DMS53 (cell line): ENCODE measurements at regions not wholly inside any gene's neighbourhood (a gene's known extent, or its start where the extent isn't known, plus 50 kb on each side); places are given as distances from the start of the nearest gene placed in this dataset.
"Not testable (repeated sequence)": the region's sequence is repeated elsewhere in the genome, so short reads cannot be mapped to it uniquely, and the experiment has no call there.

Source experiments
- DNase-seq: peaks from one replicate; lab custom pipeline; 2025; lab: John Stamatoyannopoulos, UW

DNA sequence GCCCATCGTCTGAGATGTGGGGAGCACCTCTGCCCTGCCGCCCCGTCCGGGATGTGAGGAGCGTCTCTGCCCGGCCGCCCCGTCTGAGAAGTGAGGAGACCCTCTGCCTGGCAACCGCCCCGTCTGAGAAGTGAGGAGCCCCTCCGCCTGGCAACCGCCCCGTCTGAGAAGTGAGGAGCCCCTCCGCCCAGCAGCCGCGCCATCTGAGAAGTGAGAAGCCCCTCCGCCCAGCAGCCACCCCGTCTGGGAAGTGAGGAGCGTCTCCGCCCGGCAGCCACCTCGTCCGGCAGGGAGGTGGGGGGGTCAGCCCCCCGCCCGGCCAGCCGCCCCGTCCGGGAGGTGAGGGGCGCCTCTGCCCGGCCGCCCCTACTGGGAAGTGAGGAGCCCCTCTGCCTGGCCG, 267.2 kb downstream of the MEF2C start:
- not testable (repeated sequence) for DNase-seq

- no peak for DNase-seq
Observed at GRCh38 chr5:88613051-88613450, 269.9 kb downstream of the MEF2C start.

GRCh38 chr5:88610586-88610985, 272.4 kb downstream of the MEF2C start:
- no peak for DNase-seq

DNA sequence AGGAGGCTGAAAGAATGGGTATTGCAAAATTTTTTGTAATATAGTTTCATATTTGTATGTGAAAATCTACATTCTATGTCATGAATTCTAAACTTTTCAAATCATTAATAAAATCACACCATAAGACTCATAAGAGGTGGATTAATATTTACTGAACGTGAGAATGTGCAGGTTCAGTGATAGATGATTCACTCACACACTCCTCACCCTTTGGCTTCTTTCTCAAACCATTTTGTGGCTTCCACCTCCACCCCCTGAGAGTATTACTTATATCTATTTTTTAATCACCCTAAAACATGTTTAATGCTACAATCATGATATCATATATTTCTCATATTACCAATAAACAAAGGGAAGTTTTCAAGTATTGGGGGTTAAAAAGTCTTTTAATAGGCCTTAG, 275.5 kb downstream of the MEF2C start:
- DNase-seq = no peak

DNA sequence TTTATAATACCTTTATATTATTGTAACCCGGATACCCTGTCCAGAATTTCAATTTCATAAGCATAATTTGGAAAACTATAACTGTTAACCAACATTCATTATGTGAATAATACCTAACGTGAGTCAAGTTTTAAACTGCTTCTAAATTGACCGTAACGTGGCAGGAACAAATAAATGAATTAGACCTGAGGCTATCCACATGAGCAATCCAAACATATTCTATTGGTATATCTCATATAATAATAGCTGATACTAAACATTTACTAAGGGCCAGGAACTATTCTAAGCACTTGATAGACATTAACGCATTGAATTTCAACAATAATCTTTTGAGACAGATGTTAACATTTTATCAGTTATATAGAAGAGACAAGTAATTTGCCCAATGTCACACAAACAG, 276.4 kb downstream of the MEF2C start:
- no peak for DNase-seq

- no peak for DNase-seq
Observed at GRCh38 chr5:88606173-88606572, 276.8 kb downstream of the MEF2C start.

- DNase-seq = peak; percentile 73
Observed at GRCh38 chr5:88602584-88602983, 280.4 kb downstream of the MEF2C start.

DNA sequence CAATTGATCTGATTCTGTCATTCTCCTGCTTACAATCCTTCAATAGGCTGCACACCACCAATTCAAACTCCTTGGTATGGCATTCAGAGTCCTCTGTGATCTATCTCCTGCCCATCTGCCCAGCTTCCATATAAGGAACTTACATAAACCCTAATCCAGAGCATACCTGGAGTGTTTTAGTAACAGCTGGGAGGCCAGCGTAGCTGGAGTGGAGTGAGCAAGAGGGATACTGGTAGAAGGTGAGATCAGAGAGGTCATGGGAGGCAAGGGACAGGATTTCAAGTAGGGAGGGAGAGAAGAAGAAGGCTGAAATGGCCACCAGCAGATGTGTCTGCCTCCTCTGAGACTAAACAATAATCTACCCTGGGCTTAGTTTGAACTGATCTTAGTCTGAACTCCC, 288.5 kb downstream of the MEF2C start:
- DNase-seq = no peak

DNA sequence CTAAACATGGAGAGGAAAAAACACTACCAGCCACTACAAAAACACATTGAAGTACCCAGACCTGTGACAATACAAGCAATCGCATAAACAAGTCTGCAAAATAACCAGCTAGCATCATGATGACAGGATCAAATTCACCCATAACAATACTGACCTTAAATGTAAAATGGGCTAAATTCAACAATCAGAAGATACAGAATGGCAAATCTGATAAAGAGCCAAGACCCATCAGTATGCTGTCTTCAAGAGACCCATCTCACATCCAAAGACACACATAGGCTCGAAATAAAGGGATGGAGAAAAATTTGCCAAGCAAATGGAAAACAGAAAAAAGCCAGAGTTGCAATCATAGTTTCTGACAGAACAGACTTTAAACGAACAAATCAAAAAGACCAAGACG, 294.4 kb downstream of the MEF2C start:
- no peak for DNase-seq

DNA sequence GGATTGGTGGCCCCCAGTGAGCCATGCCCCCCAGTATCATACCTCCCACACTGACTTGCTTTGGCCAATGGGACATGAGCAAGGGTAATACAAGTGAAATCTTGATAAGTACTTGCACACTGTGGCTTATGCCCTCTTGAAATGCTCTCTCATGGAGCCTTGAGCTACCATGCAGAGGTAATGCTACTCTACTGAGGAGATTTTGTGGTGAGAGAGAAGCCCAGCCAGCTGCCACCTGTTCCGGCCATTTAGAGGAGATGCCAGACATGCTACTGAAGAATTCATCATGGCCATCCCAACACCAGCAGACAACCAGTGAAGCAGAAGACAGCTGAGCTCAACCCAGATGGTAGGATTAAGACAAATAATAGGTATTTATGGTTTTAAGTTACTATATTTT, 299.5 kb downstream of the MEF2C start:
- no peak for DNase-seq

- DNase-seq = no peak
Observed at GRCh38 chr5:88558366-88558765, 289.7 kb upstream of the TMEM161B start.

DNA sequence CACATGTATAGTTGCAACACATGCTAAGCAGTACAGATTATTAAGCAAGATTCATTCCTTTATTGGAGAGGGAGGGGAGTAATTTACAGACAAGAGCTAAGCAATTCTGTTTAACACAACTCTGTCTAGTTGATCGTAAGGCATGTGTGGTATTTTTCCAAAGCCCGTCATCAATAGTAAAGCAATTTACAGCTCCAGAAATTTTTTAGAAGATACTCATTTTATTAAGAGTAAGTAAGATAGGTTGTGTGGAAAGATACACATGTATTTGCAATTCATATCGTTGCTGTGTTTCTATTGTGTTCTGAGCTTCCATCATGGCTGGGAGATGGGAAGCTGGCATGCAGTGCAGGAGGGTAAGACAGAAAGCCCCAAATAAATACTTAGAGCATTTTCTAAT, 289.2 kb upstream of the TMEM161B start:
- no peak for DNase-seq

DNA sequence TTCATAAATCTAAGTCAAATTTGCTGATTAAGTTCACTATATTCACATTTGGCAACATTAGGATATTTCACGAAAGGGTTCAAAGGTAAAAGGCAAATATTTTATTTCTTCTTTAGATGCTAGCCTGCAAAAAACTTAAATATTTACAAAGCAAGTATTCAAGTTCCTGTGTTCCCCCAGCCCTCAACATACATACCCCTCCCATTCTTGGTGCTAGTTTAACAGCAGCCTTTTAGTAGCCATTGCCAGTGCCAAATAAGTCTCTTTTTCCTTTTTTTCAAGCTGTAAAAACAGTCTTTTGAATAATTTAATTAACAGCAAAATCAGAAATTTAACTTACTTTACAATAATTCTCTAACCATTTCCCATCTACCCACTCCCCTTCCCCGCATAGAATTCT, 288.5 kb upstream of the TMEM161B start:
- DNase-seq = no peak

- DNase-seq = no peak
Observed at GRCh38 chr5:88556406-88556805, 287.8 kb upstream of the TMEM161B start.

DNA sequence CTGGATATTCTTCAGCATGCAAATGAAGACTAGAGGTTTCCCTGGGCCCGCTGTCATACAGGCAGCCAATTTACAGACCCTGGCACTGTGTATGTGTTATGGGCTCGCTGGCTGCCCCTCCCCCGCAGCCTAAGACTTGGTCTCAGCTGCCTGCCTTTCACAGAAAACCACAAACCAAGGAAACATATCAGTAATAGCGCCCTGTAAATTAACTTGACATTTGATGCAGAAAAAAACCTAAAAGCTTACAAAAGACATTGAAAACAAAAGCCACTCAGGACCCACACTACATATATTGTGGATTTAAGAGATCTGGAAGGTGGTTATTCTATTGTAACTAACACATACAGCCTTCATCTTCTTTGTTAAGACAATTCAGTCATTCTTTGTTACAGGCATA, 287.0 kb upstream of the TMEM161B start:
- peak; percentile 31 for DNase-seq

- DNase-seq = no peak
Observed at GRCh38 chr5:88553986-88554385, 285.3 kb upstream of the TMEM161B start.

DNA sequence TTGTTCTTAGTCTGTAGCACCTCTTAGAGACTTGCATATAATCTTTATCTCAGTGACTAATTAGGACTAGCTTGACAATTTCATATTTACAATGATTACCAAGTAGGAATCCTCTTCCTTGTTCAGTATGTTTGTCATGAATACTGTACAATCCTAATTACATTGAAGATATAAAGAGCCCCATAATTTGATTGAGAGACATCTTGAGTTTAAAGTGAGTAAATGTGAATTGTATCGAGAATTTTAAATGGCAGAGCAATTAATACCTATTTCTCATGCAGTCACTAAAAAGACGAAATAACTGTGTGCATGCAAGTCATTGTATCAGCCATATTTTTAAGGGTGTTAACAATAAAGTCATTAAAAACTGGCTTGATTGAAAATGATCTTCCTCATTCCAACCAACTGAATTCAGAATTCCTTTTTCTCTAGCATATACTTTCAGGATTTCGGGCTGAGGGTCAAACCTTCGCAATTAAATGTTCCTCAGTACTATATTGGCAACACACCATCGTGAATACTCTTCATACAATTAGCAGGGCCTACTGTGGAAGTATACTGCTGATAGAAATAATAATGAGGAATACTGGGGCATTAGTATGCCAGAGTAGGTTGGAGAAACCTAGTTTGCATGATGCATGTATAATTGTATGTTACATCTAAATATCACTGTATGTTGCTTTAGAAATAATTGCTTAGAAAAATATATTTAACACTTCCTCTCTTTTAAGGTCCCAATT, 284.7 kb upstream of the TMEM161B start:
- no peak for DNase-seq

- DNase-seq = no peak
Observed at GRCh38 chr5:88552426-88552825, 283.8 kb upstream of the TMEM161B start.

GRCh38 chr5:88551724-88552345, 283.2 kb upstream of the TMEM161B start:
- DNase-seq = no peak

GRCh38 chr5:88550736-88551135, 282.1 kb upstream of the TMEM161B start:
- no peak for DNase-seq

DNA sequence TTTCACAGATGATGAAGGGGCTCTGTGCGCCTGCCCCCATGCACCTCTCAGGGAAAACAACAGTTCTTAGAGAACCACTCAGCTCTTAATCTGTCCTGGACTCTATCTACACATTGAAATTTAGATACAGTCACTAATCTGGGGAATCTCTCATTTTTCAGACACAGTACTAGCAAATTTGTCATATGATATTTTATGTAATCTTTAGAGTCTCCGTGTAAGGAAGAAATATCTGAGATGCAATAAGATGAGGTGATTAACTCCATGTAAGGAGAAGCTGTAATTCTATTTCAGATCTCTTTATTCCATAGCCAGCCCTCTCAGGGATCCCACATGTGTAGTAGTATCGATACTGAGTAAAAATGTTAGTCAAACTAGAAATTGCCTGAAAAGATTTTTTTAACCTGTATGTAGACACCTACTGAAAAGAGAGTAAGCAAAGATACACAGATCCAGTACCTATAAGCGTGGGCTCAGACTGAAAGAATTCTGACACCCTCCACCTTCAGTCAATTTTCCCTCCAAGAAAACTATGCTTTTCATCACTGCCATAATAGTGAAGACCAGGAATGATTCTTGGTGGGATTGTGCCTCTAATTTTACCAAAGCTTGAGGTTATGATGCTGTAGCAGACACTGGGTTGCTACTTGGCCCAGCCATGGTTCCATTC, 279.6 kb upstream of the TMEM161B start:
- no peak for DNase-seq

- no peak for DNase-seq
Observed at GRCh38 chr5:88545338-88545737, 276.7 kb upstream of the TMEM161B start.

DNA sequence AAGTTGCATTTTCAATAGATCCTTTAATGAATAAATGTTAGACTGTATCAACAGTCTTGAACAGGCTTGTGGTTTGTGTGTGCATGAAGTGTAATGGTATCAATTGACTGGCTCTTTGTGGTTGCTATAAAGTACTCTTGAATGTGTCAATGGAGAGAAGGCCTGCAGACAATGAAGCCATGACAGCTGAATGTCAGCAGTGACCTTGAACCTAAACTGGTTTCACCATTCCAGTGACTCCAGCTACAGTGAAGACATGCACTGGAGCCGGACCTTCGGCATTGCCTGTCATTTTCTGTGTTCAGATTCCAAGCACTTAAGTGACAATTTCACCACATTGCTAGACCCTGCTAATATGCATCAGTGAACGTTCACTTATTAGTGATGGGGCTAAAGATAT, 276.0 kb upstream of the TMEM161B start:
- DNase-seq = peak; percentile 10
